Gastrocnemius medialis (tissue), 4 donors: ENCODE measurements at regions not wholly inside any gene's neighbourhood (a gene's known extent, or its start where the extent isn't known, plus 50 kb on each side); places are given as distances from the start of the nearest gene placed in this dataset.

Source experiments
- ATAC-seq, 2 donors: fragments of 150-250 bp; one replicate each; pipeline ENCODE4 v1.9.1; 2016
- DNase-seq, 2 donors: peaks; one replicate each; pipeline ENCODE4 v3.0.0-alpha.2; 2019
- H3K27ac ChIP-seq, 4 donors: fragments of 200-600 bp; sonication (generic); 1 replicate in 1 of 4; 2 replicates in 3 of 4; pipeline ENCODE4 v1.5.1; 2016 to 2018; ENCODE audit warnings: mild to moderate bottlenecking in 2 of 4, moderate library complexity in 1 of 4
- H3K27me3 ChIP-seq, 3 donors: fragments of 200-600 bp; sonication (generic) in 2 of 3; 1 replicate in 1 of 3; 2 replicates in 2 of 3; pipeline versions ENCODE4 v1.5.1 to v1.6.0; 2016 to 2019; ENCODE audit warnings: mild to moderate bottlenecking in 1 of 3, moderate library complexity in 1 of 3
- H3K36me3 ChIP-seq, 2 donors: fragments of 200-600 bp; sonication (generic) in 1 of 2; one replicate each; pipeline ENCODE4 v1.5.1; 2017 to 2018
- H3K4me1 ChIP-seq, 2 donors: fragments of 200-600 bp; sonication (generic) in 1 of 2; one replicate each; pipeline ENCODE4 v1.5.1; 2016 to 2017; ENCODE audit warnings: mild to moderate bottlenecking in 2 of 2
- H3K4me3 ChIP-seq, 4 donors: fragments of 200-600 bp; sonication (generic) in 3 of 4; 1 replicate in 1 of 4; 2 replicates in 3 of 4; pipeline ENCODE4 v1.5.1; 2016 to 2019; ENCODE audit warnings: mild to moderate bottlenecking in 2 of 4
- H3K9me3 ChIP-seq, 3 donors: fragments of 200-600 bp; sonication (generic) in 2 of 3; 1 replicate in 1 of 3; 2 replicates in 2 of 3; pipeline ENCODE4 v1.5.1; 2016 to 2019
- POLR2A ChIP-seq, 2 donors: fragments of 450-650 bp; IDR thresholded peaks; one replicate each; pipeline ENCODE4 v1.6.1; 2017; ENCODE audit warnings: antibody characterized with exemption in 2 of 2, mild to moderate bottlenecking in 2 of 2, moderate library complexity in 2 of 2
- in situ Hi-C, 4 donors: fragments of 200-750 bp; cut with MboI; loops; one replicate each; pipeline versions ENCODE4 v1.15.0 to v1.8.0; 2017; ENCODE audit warnings: low sequenced_read_pairs in 4 of 4
- intact Hi-C: fragments of 100-400 bp; cut with DNase I; formaldehyde crosslinking; loops from one replicate; pipeline ENCODE4 v1.15.1; 2023; ENCODE audit warnings: low total_unique reads
- TF ChIP-seq, protein P1 (sequence below), 5 experiments: fragments of 450-650 bp in 3 of 5; fragments of 200-600 bp in 2 of 5; sonication (generic) in 2 of 5; IDR thresholded peaks in 4 of 5; conservative IDR thresholded peaks in 1 of 5; 1 replicate in 4 of 5; 2 replicates in 1 of 5; pipeline ENCODE4 v1.5.1; 2016 to 2019; ENCODE audit warnings: antibody characterized with exemption in 5 of 5, mild to moderate bottlenecking in 3 of 5, moderate library complexity in 3 of 5

DNA sequence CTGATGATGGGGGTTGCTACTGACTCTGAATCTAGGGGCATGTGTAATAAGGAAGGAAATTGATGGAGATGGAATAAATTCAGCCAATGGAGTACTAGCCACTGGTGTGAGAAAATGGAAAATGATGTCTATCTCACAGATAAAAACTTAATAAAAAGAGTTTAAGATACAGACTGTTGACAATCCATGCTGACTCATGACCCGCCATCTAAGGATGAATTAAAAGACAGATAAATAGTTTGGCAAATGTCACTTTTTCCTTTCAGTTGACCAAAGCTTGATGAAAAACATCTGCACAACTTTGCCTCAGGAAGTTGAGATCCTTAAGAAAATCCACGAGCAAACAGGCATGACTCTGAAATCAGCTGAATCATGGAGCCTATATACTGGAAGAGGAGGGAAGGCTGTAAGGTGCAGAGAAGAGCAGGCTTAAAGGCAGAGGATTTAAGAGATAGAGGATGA lies 82.6 kb upstream of the BMP5 start:
- peaks cover 0 to 3% of the 10 kb centered on the region in 2 donors for H3K4me1 ChIP-seq
- H3K4me3 ChIP-seq, result no peak overlapping the region
- H3K36me3 ChIP-seq, result no peaks in the 10 kb centered on the region
- DNase-seq (no peak), ATAC-seq (no peak)
- H3K27me3 ChIP-seq, result no peaks in the 10 kb centered on the region
- no peaks in the 10 kb centered on the region for H3K9me3 ChIP-seq
- intact Hi-C loops (loop anchor here (5.0 kb wide), 1 partner anchor 516 kb away; no protein-coding TSS in a partner anchor), in situ Hi-C loops (loop anchor here in 2 of 4 donors (25.0 kb wide), 2 partner anchors 521 to 671 kb away; no protein-coding TSS in a partner anchor)
- no peak overlapping the region for H3K27ac ChIP-seq
- no peak for TF ChIP-seq POLR2A (IDR thresholded peaks at IDR 0.05)
- TF ChIP-seq, protein P1, sequence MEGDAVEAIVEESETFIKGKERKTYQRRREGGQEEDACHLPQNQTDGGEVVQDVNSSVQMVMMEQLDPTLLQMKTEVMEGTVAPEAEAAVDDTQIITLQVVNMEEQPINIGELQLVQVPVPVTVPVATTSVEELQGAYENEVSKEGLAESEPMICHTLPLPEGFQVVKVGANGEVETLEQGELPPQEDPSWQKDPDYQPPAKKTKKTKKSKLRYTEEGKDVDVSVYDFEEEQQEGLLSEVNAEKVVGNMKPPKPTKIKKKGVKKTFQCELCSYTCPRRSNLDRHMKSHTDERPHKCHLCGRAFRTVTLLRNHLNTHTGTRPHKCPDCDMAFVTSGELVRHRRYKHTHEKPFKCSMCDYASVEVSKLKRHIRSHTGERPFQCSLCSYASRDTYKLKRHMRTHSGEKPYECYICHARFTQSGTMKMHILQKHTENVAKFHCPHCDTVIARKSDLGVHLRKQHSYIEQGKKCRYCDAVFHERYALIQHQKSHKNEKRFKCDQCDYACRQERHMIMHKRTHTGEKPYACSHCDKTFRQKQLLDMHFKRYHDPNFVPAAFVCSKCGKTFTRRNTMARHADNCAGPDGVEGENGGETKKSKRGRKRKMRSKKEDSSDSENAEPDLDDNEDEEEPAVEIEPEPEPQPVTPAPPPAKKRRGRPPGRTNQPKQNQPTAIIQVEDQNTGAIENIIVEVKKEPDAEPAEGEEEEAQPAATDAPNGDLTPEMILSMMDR (IDR thresholded peaks at IDR 0.05 in 4 of 5, conservative IDR thresholded peaks at IDR 0.05 in 1 of 5), result no peak

DNA sequence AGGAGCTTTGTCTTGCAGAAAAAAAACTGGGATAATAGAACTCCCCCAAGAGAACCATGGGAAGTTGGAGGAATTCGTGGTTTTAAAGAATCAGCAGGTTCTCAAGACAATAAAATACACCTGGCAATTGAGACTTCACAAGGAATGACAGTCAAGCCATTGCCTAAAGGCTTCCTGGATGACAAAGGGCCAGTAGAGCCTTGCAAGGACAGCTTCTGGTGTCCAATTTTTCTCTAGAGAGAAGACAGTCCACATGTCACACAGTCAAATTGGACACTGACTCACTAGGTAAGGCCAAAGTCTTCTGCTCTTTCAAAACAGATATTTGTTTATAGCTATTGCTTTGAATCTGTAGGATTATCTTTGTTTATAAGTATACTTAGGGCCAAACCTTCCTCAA lies 80.3 kb upstream of the BMP5 start:
- ATAC-seq (no peak), DNase-seq (no peak)
- no peak for TF ChIP-seq POLR2A (IDR thresholded peaks at IDR 0.05)
- TF ChIP-seq, protein P1 (IDR thresholded peaks at IDR 0.05 in 4 of 5, conservative IDR thresholded peaks at IDR 0.05 in 1 of 5), result no peak
- Histone ChIP-seq H3K27me3 (no peaks in the 10 kb centered on the region), H3K27ac (no peak overlapping the region), H3K9me3 (no peaks in the 10 kb centered on the region), H3K36me3 (no peaks in the 10 kb centered on the region), H3K4me3 (no peak overlapping the region), H3K4me1 (peaks cover 0 to 4% of the 10 kb centered on the region in 2 donors)
- in situ Hi-C loops, result loop anchor here in 2 of 4 donors (25.0 kb wide), 2 partner anchors 518 to 668 kb away; no protein-coding TSS in a partner anchor
- intact Hi-C loops, result loop anchor here (5.0 kb wide), 1 partner anchor 513 kb away; no protein-coding TSS in a partner anchor

DNA sequence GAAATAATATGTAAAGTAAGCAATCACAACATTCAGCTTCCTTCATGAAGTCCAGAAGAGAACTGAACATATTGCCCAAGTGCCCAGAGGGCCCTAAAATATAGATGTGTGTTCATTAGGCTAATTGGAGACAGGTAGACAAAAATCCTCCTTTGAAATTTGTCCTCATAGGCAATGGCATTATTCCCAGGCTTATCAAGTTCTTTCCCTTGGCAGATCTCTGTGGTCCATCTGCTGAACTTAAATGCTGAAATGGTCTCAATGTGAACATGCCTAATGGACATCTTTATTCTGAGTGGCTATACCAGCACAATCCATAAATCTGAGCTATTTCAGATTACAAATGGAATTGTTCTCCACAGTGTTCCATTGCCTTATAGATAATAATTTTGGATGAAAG lies 79.0 kb upstream of the BMP5 start:
- no peak for DNase-seq
- Histone ChIP-seq H3K27ac (no peak overlapping the region), H3K4me1 (peaks cover 0 to 4% of the 10 kb centered on the region in 2 donors), H3K9me3 (no peaks in the 10 kb centered on the region), H3K36me3 (no peaks in the 10 kb centered on the region), H3K27me3 (no peaks in the 10 kb centered on the region), H3K4me3 (no peak overlapping the region)
- in situ Hi-C loops (loop anchor here in 2 of 4 donors (25.0 kb wide), 2 partner anchors 517 to 667 kb away; no protein-coding TSS in a partner anchor), intact Hi-C loops (no loop called here)
- ATAC-seq, result no peak
- TF ChIP-seq, protein P1 (IDR thresholded peaks at IDR 0.05 in 4 of 5, conservative IDR thresholded peaks at IDR 0.05 in 1 of 5), result no peak
- no peak for TF ChIP-seq POLR2A (IDR thresholded peaks at IDR 0.05)

DNA sequence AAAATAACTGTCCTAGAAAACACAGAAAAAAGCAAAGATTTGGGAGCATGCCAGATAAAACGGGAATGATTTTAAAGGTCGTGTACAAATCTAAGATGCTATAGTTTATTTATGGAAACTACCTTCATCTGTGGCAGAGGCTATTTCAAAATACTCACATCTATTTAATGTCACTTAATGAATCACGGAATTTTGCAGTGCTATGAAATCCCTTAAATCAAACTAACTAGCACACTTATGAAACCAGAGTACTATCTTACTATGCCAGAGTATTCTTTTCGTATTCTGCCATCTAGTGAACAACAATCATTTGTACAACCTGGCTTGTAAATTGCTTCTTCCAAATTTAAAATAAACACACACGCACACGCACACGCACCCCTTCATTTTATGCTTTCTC lies 77.9 kb upstream of the BMP5 start:
- ATAC-seq (peak in 1 of 2 donors; percentile 46), DNase-seq (no peak)
- intact Hi-C loops, result no loop called here
- H3K9me3 ChIP-seq, result no peaks in the 10 kb centered on the region
- H3K27me3 ChIP-seq, result no peaks in the 10 kb centered on the region
- H3K36me3 ChIP-seq, result no peaks in the 10 kb centered on the region
- peaks cover 0 to 4% of the 10 kb centered on the region in 2 donors for H3K4me1 ChIP-seq
- TF ChIP-seq, protein P1 (IDR thresholded peaks at IDR 0.05 in 4 of 5, conservative IDR thresholded peaks at IDR 0.05 in 1 of 5), result peak in 2 of 5 experiments; percentile 9 to 19
- TF ChIP-seq POLR2A (IDR thresholded peaks at IDR 0.05), result no peak
- H3K4me3 ChIP-seq, result peak overlapping the region in 2 of 4 donors; percentile 6 to 29
- no peak overlapping the region for H3K27ac ChIP-seq
- in situ Hi-C loops, result loop anchor here in 2 of 4 donors (25.0 kb wide), 2 partner anchors 516 to 666 kb away; no protein-coding TSS in a partner anchor
